ENCODE measurements at regions not wholly inside any gene's neighbourhood (a gene's known extent, or its start where the extent isn't known, plus 50 kb on each side); places are given as distances from the start of the nearest gene placed in this dataset.

DNA sequence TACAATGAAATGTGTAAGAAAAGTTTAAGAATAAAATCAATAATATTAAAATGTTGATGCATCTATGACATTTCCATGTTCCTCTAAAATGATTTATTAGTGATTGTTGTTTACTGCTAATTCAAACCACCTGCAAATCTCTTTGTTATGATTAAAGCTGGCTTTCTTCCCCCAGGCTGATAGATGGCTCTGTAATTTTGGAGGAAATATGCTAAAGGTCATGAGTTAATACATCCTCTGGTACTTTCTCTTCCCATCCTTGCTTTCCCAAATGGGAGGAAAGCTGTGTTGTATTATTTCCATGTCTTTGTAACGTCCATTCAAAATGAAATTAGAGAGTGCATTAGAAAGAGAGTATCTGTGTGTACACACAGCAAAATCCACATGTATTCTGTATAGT lies 139.5 kb upstream of the TMCO5A start:
- DNase-seq = peak in 1 of 2 experiments; percentile 22

DNA sequence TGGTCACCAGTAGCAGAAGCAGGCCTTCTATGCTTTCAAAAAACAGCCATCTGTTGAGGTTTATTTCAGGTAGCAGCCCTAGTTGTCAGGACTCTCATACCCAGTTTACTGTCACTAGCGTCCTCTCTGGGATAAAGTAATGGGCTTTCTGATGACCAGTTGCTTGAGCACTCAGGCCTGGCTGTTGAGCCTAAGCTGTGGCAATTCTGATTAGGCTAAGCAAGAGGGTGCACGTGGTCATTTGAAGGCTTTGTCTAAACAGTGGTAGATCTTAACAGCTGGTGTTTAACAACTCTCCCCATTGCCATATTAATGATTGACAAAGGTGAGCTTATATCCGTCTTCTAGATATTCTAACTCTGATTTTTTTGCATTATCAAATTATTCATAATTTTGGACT lies 132.9 kb upstream of the TMCO5A start:
- no peak for DNase-seq

DNA sequence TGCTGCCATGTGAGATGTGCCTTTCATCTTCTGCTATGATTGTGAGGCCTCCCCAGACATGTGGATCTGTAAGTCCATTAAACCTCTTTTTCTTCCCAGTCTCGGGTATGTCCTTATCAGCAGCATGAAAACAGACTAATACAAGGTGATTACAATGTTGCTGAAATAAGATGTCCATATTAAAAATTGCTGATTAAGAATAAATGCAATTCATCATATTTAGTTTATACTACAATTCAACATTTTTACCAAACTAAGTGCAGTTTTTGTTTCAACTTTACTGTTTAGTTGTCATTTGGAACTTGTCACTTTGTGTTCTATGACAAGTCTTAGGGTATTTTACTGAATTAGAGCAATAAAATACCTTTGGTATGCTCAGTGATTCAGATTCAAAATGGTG lies 127.6 kb upstream of the TMCO5A start:
- DNase-seq = no peak

DNA sequence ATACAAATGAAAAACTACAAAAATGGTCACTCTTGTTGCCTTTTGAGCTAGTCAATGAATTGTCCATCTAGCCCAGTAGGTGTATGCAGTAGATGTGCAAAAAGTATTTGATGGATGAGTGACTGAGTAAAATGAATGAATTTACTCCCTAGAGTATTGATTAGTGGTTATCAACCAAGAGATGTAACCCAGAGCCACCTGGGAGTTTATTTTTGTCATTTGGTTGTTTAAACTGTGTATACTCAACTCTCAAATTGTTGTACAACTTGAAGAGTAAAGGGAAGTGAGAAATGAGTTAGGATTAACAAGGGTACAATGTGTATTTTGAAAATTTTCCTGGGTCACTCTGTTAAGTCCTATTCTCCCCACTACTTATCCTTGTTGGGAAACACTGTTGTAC lies 124.1 kb upstream of the TMCO5A start:
- no peak for DNase-seq

DNA sequence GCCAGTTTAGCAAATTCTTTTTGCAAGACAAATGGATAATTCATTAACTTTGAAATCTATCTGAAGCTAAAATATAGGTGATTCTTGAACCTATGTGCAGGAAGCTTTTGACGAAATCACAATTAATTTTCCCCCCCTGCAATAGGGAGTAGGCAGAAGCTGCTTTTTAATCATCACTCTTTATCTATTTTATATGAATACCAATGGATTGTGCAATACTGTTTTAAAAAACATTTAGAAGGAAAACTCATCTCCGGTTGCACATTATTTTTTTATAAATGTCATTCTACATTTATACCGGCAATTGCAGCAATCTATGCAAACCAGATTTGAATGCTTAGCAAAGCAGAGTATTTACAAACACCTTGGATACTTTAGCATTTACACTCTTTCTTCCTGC lies 121.1 kb upstream of the TMCO5A start:
- DNase-seq = no peak

DNA sequence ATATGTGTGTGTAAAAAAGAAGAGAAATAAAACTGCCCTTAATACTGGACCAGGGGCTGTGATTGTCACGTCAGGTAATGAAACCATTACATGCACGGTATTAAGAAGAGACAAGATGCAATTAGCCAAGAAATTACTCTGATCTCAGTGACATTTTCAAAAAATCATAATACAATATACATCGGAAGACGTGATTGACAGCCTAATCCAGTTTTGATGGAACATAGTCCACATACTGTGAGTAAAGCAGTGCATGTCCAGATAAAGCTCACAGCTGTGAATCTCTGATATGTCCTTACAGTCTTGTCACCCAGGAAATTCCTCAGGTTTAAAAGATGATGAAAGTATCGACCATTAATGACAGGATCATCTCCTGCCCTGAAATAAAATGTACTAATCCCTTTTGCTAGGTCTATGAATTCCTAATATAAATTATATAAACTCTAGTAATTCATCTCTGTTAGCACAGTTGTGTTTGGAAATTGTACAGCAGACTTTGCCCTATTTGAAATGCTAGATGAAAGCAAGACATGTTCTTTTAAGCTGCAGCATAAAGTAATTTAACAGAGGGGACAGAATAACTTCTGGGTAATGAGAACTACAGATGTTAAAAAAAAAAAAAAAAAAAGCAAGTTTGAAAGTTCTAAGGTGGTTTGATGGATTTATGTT lies 119.5 kb upstream of the TMCO5A start:
- DNase-seq = no peak

DNA sequence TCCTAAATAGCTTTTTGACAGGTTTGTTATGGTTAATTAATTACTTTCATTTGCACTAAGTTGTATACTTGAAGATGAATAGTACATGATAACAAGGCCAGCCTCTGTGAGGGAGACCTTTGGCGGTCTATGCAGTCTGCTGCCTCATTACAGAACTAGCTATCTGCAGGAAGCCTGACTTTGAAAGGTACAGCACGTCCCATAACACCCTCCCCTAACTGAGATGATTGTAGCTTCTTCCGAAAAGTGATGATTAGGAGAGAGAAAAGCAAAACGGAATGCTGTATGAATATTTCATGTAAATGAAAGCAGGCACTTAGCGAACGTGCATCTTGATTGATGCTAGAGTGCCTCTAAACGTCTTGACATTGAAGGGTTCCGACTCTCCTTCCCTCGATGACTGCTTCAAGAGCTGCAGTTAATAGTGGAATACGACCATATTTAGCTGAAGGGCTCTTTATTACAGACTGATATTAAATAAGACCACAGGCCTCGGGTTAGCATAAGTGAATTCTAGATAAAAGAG lies 116.2 kb upstream of the TMCO5A start:
- DNase-seq = no peak

DNA sequence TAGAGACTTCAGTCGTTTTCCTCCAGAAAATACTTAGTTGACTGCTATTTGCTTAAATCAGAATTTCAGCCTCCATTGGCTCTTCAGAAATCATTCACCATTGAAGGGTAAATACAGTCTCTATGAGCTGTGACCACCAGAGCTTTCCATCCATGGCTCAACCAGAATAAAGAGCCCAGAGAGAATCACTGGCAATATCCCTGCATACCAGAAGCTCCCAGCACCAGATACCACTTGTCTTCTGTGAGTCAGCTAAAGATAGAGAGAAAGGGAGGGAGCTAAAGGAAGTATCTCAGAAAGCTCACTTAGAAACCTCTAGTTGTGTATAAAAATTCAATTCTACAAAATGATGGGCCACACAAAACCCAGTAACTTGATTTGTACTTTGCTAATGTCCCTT lies 115.2 kb upstream of the TMCO5A start:
- no peak for DNase-seq

DNA sequence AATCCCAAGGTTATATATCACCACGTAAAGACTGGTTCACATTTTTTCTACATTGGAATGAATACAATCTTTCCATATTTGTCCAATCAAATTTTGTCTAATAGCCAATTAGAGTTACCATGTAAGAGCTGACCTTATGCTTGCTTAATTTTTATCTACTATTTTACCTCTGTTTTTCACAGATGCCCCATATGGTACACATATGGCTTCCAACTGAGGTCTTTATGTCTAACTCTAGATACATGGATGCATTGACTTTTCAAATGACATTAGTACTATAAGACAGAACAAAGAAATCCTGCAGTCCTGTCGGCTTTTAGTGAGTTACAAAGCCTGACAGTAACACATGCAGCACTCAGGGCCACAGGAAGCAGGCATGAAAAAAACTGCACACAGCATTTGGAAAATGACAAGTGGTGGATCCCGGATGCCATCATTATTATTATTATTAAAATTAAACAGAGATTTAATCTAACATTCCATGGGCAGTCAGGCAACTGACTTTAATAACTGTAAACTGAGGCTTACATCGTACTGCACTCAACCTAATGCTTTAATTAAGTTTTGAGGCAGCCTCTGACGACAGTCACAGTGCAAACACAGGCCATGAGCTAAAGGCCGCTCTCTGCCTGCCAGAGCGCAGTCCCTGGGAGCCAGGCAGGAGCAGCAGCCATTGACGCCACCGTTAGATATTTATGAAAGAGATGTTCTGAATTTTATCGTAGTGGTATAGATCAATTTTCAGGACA lies 113.9 kb upstream of the TMCO5A start:
- no peak for DNase-seq

DNA sequence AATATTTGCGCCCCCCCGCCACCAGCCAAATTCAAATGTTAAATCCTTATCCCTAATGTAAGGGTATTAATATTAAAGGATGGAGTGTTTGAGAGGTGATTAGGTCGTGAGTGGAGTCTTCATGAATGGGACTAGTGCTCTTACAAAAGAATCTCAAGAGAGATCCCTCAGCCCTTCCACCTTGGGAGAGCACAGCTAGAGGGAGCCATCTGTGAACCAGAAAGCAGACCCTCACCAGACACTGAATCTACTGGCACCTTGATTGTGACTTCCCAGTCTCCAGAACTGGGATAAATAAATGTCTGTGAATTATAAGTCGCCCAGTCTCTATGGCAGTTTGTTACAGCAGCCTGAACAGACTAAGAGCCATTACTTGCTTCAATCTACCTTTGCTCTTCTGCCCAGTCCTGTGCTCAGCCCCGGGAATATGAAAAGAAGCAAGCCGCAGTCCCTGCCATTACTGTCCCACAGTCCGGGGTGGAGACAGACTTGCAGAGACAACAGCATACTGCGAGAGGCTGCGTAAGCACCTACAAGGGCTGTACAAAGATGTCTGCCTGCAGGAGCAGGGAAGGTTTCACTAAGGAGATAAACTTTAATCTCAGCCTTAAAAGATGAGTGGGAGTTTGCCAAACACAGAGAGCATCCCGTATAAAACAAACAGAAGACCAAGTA lies 110.7 kb upstream of the TMCO5A start:
- DNase-seq = no peak

DNA sequence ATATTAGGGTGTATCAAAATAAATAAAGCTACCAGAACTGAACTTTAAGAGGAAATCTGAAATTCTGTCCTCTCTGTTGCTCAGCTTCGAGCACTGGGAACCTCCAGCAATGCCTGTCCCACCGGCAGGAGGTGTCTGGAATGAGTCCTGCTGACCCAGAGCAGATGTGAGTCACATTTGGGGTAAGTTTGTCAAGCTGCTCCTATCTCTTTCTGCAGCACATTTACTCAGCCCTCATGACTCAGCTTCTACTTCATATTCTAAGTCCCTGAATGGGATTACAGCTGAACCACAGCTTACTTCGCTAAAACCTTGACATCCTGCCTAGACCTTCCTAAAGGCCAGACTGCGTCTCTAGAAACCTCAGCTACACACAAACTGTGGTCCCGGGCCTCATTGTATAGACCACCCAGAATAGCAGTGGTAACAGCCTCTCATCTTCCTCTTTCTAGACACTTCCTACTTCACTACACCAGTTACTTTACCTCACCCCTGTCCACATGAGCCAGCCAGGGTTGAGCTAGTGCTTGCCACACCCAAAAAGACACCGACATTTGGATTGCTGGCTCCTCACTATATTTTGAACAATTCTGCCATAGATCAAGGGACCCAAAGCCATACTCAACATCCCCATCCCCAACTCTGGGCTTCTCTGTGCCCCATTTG lies 109.6 kb upstream of the TMCO5A start:
- DNase-seq = no peak

DNA sequence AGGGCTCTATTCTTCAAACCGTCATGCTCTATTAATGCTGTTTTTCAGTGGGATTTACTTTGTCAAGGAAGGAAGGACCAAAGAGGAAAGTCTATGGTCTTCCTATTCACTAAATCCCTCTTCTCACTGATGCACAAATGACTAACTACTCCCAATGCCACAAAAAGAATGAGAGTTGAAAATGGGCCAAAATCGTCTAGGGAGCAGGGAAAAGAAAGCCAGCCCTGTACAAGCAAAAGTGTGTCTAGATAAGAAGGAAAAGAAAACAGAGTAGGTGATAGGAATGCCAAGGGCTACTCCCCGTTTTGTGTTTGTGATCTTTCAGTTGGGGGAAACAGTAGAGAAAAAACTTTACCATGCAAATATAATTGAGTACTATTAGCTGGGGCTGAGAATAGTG lies 97.2 kb upstream of the TMCO5A start:
- DNase-seq = no peak

DNA sequence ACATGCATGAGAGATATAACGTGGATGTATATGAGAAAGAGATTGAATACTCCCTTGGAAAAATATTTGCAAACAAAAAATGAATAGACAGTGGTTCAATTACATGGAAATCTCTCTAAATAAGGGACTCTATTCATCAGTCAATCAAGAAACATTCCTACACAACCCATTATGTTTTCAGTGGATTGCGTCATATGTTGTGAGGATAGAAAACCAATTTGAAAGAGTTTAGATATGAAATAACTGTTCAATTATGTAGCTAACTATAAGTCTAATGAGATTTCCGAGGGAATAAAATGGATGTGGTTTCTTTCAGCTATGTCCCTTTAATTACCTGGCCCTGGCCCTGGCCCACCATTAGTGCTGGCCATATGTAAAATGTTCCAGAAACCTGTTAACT lies 86.7 kb upstream of the TMCO5A start:
- no peak for DNase-seq

DNA sequence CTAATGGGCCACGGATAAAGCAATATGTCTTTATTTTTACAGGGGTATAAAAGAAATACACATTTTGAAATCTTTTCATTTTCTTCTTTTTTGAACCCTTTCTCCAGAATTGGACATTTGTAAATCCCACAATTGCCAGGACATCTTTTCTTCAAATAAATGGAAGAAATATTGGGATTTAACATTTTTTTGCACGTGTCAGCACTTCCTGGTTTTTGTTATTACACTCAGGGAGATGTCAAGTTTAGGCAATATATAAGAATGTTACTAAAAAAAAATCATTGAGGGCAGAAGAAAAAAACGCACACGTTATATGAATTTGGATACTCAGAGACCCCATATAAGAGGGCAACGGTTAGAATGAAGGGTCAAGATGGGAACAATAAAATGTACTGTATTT lies 78.3 kb upstream of the TMCO5A start:
- DNase-seq = no peak

DNA sequence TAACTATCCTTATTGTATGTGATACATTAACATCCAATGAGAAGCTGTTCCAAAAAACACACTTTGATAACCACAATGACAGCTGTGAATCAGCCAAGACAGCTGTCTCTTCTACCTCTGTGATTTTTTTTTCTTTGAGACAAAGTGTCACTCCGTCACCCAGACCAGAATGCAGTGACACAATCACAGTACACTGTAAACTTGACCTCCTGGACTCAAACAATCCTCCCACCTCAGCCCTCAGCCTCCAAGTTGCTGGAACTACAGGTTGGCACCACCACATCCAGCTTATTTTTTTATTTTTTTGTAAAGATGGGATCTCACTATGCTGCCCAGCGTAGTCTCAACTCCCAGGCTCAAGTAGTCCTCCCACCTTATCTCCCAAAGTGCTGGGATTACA lies 73.5 kb upstream of the TMCO5A start:
- no peak for DNase-seq

DNA sequence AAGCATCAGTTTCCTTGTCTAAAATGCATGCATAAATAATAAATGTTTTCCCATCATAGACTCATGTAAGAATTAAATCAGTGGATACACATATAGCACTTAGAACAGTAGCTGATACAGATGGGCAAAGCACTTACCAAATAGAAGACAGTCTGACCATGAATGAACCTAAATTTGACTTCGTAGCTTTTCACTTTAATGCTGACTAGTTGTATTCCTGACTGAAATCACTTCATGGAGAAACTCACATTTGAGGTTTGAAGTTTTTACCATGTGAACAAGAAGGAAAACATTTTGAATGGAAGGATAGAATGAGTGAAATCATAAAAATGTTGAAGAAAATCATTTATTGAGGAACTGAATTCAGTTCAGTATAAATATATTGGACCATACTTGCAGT lies 68.8 kb upstream of the TMCO5A start:
- DNase-seq = no peak

DNA sequence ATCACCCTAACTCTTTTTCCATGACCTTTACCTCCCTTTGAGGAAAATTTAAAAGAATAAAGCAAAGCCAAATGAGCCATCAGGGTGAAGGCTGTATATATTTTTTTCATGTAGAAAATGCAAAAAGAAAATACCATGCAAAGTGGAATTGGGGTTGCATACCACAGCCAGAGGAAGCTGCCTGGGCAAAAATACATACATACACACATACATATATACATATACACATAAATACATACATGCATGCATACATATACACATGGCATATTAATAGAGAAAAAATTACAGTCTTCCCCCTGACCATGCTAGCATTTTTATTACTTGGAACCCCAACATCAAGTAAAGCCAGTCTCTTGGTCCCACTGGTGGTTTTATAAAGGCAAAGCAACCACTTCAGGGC lies 63.7 kb upstream of the TMCO5A start:
- no peak for DNase-seq

DNA sequence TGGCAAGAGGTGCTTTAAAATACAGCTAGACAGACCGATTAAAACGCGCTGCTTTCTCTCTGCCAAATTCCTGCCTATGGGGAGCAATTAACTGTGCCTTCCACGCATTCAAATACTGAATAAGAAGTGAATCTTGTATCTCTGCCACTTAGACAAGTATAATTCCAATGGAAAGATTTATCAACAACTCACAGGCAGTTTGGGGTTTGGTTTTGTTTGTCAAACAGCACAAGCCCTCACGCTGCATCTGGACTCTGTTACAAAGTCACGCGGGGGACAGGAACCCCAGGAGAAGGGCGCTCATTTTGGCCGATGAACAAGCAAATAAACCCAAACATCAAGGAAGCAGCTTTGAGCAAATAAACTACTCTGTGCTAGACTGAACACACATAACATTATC lies 61.8 kb upstream of the TMCO5A start:
- peak; percentile 38 to 75 for DNase-seq

DNA sequence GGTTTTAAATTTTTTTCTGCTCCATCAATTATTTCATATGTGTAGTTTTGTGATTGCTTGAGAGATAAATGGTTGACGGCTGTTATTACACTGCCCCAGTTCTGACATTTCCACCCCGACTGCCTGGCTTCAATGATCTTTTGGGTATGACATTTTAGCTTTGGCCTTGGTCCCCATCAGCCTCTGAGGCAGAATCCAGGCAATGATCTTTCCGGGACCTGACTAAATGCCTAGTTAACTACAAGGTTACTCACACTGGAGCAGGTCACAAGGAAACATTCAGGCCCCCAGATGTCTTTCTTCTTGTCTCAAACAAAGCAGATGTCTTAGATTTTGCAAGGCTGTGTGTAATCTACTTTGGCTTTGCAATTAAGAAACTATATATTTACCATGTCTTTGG lies 61.1 kb upstream of the TMCO5A start:
- no peak for DNase-seq

DNA sequence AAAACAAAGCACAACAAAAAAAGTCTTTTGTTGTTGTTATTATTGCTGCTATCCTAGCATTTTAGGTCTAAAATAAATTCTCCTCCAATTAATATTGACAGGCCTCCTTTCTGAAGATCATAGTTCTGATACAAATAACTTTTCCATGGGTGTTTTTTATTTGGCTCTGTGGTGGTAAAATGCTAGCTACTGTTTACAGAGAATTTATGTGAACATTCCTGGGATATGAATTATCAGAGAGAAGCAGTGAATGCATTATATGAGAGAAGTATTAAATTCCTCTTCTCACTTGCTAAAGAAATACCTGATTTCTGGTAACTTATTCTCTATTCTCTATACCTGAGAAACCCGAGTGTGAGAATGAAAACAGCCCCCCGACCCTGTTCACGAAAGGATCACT lies 57.5 kb upstream of the TMCO5A start:
- DNase-seq = no peak

DNA sequence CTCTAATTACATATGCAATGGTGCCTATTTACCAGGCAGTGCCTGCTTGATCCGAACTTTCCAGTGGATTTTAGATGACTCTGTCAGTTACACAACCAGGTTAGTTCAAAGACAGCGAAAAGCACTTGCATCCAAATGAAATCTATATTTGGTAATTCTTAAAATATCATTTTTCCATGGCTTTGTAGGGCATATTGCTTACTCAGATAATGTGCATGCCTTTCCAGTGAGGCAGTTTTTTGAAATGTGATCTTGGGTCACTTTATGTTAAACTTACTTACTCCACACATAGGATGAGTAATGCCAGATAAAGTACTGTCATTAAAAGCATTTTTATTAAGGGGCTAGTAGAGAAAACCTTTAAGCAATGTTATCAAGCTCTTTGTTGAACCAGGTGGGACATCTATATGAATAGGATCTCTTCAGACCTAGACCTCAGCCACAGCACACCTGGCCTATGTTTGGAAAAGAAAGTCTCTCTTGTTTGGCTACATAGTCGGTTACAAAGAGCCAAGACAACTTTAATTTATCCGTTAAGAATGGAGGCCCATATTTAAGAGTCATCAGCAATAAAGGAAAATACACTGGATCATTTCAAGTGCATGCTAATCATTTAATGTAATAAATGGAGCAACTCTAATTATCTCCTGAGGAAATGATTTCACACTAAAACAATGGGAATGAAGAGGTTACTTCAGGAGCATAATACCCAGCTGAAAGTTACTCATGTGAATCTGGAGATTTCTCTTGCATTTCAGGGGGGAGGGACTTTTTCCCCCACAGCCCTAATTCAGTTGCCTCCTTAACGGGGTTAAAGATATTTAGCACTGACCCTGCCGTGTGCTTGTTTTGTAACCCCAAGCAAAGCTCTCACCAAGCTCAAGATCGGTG lies 56.3 kb upstream of the TMCO5A start:
- DNase-seq = peak in 1 of 2 experiments; percentile 33

Measured in NCI-H2081 (cell line).